H1 (cell line): ENCODE measurements at regions not wholly inside any gene's neighbourhood (a gene's known extent, or its start where the extent isn't known, plus 50 kb on each side); places are given as distances from the start of the nearest gene placed in this dataset.

Experiments
- CTCF ChIA-PET: fragments of 300-600 bp; sonication (Branson Sonifier 250); formaldehyde crosslinking; loops from one replicate; lab custom pipeline; 2021; ENCODE audit not compliant: partially characterized antibody; lab: Charles Lee
- POLR2A ChIA-PET: fragments of 300-600 bp; sonication (Branson Sonifier 250); formaldehyde crosslinking; loops from one replicate; lab custom pipeline; 2021; ENCODE audit warnings: inconsistent platforms; ENCODE audit not compliant: partially characterized antibody; lab: Charles Lee
- DNase-seq, 2 experiments: peaks; one replicate each; pipeline versions ENCODE4 v3.0.0 to v3.0.0-alpha.2; 2010 to 2022; ENCODE audit warnings: low spot score in 2 of 2, low read depth in 1 of 2, mixed read lengths in 1 of 2
- FAIRE-seq: peaks from 2 replicates; lab custom pipeline; 2011; peaks lifted over from hg19 to GRCh38; lab: Jason Lieb, UNC
- H2AFZ ChIP-seq: 2 replicates; pipeline ENCODE4 v1.8.1; 2012; ENCODE audit warnings: low read length, inconsistent platforms
- H2AK5ac ChIP-seq: 2 replicates; pipeline ENCODE4 v1.6.1; 2013; ENCODE audit warnings: low read depth, low read length
- H2BK120ac ChIP-seq: replicated peaks from 2 replicates; pipeline ENCODE3; 2013; ENCODE audit warnings: low read depth, low read length, inconsistent platforms
- H2BK12ac ChIP-seq: 2 replicates; pipeline ENCODE4 v1.6.1; 2013; ENCODE audit warnings: low read depth, low read length
- H2BK15ac ChIP-seq: 2 replicates; pipeline ENCODE4 v1.6.1; 2013; ENCODE audit warnings: low read length
- H2BK20ac ChIP-seq: 2 replicates; pipeline ENCODE4 v1.6.1; 2013; ENCODE audit warnings: low read length
- H2BK5ac ChIP-seq: 2 replicates; pipeline ENCODE4 v1.6.1; 2013; ENCODE audit warnings: low read depth, low read length
- H3K14ac ChIP-seq: 2 replicates; pipeline ENCODE4 v1.6.1; 2013; ENCODE audit warnings: inconsistent platforms; ENCODE audit not compliant: insufficient read length
- H3K18ac ChIP-seq: 2 replicates; pipeline ENCODE4 v1.6.1; 2013; ENCODE audit warnings: low read length; ENCODE audit errors: extremely low read depth
- H3K23ac ChIP-seq: 2 replicates; pipeline ENCODE4 v1.6.1; 2013; ENCODE audit warnings: inconsistent platforms; ENCODE audit not compliant: insufficient read length
- H3K23me2 ChIP-seq: 2 replicates; pipeline ENCODE4 v1.6.1; 2013; ENCODE audit warnings: low read depth, low read length
- H3K27ac ChIP-seq: 2 replicates; pipeline ENCODE4 v1.6.1; 2011; ENCODE audit warnings: low read depth, low read length, inconsistent platforms
- H3K27me3 ChIP-seq, 4 experiments: replicated peaks in 1 of 4; 1 replicate in 1 of 4; 2 replicates in 3 of 4; pipeline versions ENCODE4 v1.6.1 to v1.8.1; 2011 to 2013; ENCODE audit warnings: low read length in 3 of 4, mild to moderate bottlenecking in 3 of 4, inconsistent platforms in 2 of 4, mixed read lengths in 2 of 4, moderate library complexity in 1 of 4; ENCODE audit not compliant: control insufficient read depth in 3 of 4, insufficient read depth in 3 of 4; ENCODE audit errors: extremely low read depth in 1 of 4
- H3K36me3 ChIP-seq, 4 experiments: 2 replicates each; pipeline versions ENCODE4 v1.6.1 to v1.8.1; 2011 to 2013; ENCODE audit warnings: mild to moderate bottlenecking in 4 of 4, low read length in 3 of 4, moderate library complexity in 2 of 4, control low read depth in 1 of 4, inconsistent platforms in 1 of 4; ENCODE audit not compliant: insufficient read depth in 4 of 4, control insufficient read depth in 2 of 4
- H3K4ac ChIP-seq: replicated peaks from 2 replicates; pipeline ENCODE3; 2013; ENCODE audit warnings: low read length, low read depth, mixed read lengths, inconsistent platforms; ENCODE audit not compliant: insufficient read length
- H3K4me1 ChIP-seq, 4 experiments: replicated peaks in 1 of 4; 1 replicate in 1 of 4; 2 replicates in 3 of 4; pipeline versions ENCODE4 v1.6.1 to v1.8.1; 2011 to 2013; ENCODE audit warnings: low read length in 3 of 4, inconsistent platforms in 2 of 4, mixed read lengths in 1 of 4; ENCODE audit not compliant: insufficient read depth in 4 of 4, control insufficient read depth in 3 of 4
- H3K4me2 ChIP-seq, 2 experiments: 2 replicates each; pipeline versions ENCODE4 v1.6.1 to v1.8.1; 2011 to 2013; ENCODE audit warnings: low read depth in 2 of 2, low read length in 2 of 2, control low read depth in 1 of 2, inconsistent platforms in 1 of 2, mild to moderate bottlenecking in 1 of 2; ENCODE audit not compliant: insufficient read depth in 1 of 2
- H3K4me3 ChIP-seq, 4 experiments: fragments of 200-600, 300-600 bp in 1 of 4; sonication (generic), shearing (Covaris generic), sonication (Bioruptor Twin) in 1 of 4; 2 replicates each; pipeline versions ENCODE4 v1.5.1 to v1.8.1; 2011 to 2016; ENCODE audit warnings: low read length in 4 of 4, low read depth in 3 of 4, control low read depth in 2 of 4, inconsistent platforms in 2 of 4, mild to moderate bottlenecking in 2 of 4, mixed read lengths in 1 of 4, moderate library complexity in 1 of 4; ENCODE audit not compliant: insufficient read depth in 2 of 4; ENCODE audit errors: extremely low read depth in 1 of 4
- H3K56ac ChIP-seq: replicated peaks from 2 replicates; pipeline ENCODE3; 2013; ENCODE audit warnings: low read depth, mild to moderate bottlenecking, mixed read lengths, low read length, inconsistent platforms; ENCODE audit not compliant: insufficient read length
- H3K79me1 ChIP-seq: 2 replicates; pipeline ENCODE4 v1.6.1; 2013; ENCODE audit warnings: low read depth, low read length, control low read depth
- H3K79me2 ChIP-seq, 2 experiments: 2 replicates each; pipeline versions ENCODE4 v1.6.1 to v1.8.1; 2012 to 2013; ENCODE audit warnings: low read length in 2 of 2, mild to moderate bottlenecking in 2 of 2, inconsistent platforms in 1 of 2; ENCODE audit not compliant: insufficient read depth in 2 of 2, control insufficient read depth in 1 of 2
- H3K9ac ChIP-seq, 4 experiments: replicated peaks in 1 of 4; 1 replicate in 1 of 4; 2 replicates in 3 of 4; pipeline versions ENCODE4 v1.6.1 to v1.8.1; 2011 to 2013; ENCODE audit warnings: low read depth in 3 of 4, low read length in 3 of 4, control low read depth in 2 of 4, mild to moderate bottlenecking in 2 of 4, moderate library complexity in 2 of 4, inconsistent platforms in 1 of 4; ENCODE audit errors: extremely low read depth in 1 of 4
- H3K9me3 ChIP-seq, 2 experiments: 2 replicates each; pipeline versions ENCODE4 v1.6.1 to v1.8.1; 2012 to 2013; ENCODE audit warnings: mild to moderate bottlenecking in 2 of 2, moderate library complexity in 2 of 2, control low read depth in 1 of 2, inconsistent platforms in 1 of 2, low read depth in 1 of 2, low read length in 1 of 2, mixed read lengths in 1 of 2; ENCODE audit not compliant: insufficient read depth in 2 of 2
- H4K20me1 ChIP-seq, 2 experiments: replicated peaks in 1 of 2; 2 replicates each; pipeline versions ENCODE3 to v1.8.1; 2011 to 2013; ENCODE audit warnings: inconsistent platforms in 2 of 2, low read length in 2 of 2, mild to moderate bottlenecking in 1 of 2; ENCODE audit not compliant: insufficient read depth in 2 of 2, control insufficient read depth in 1 of 2
- H4K5ac ChIP-seq: 2 replicates; pipeline ENCODE4 v1.6.1; 2013; ENCODE audit warnings: low read length, low read depth, mixed read lengths, inconsistent platforms; ENCODE audit not compliant: insufficient read length
- H4K8ac ChIP-seq: 2 replicates; pipeline ENCODE4 v1.8.0; 2013; ENCODE audit warnings: mild to moderate bottlenecking, moderate library complexity, low read length, inconsistent platforms; ENCODE audit not compliant: insufficient read depth; ENCODE audit errors: extremely low read depth
- H4K91ac ChIP-seq: replicated peaks from 2 replicates; pipeline ENCODE3; 2013; ENCODE audit warnings: low read length, mixed read lengths, inconsistent platforms; ENCODE audit not compliant: insufficient read length
- CHD2 ChIP-seq: IDR thresholded peaks from 2 replicates; pipeline ENCODE4 v1.6.1; 2012; ENCODE audit warnings: low read length, improper control_type of control experiment
- EGR1 ChIP-seq: IDR thresholded peaks from 2 replicates; pipeline ENCODE4 v1.6.1; 2011; ENCODE audit warnings: low read depth, low read length, borderline replicate concordance
- FOSL1 ChIP-seq: IDR thresholded peaks from 2 replicates; pipeline ENCODE4 v1.6.1; 2011; ENCODE audit warnings: mild to moderate bottlenecking, low read depth, low read length, moderate library complexity; ENCODE audit not compliant: insufficient read depth
- HDAC2 ChIP-seq, 2 experiments: fragments of 300-600 bp in 1 of 2; sonication (generic) in 1 of 2; IDR thresholded peaks; 2 replicates each; pipeline ENCODE4 v1.6.1; 2011 to 2012; ENCODE audit warnings: low read depth in 2 of 2, low read length in 2 of 2, mild to moderate bottlenecking in 2 of 2, moderate library complexity in 2 of 2, borderline replicate concordance in 1 of 2, inconsistent platforms in 1 of 2
- NANOG ChIP-seq: IDR thresholded peaks from 2 replicates; pipeline ENCODE4 v1.6.1; 2011; ENCODE audit warnings: low read length, low read depth, mild to moderate bottlenecking, inconsistent platforms; ENCODE audit not compliant: insufficient read depth, poor library complexity, severe bottlenecking
- SIRT6 ChIP-seq: IDR thresholded peaks from one replicate; pipeline ENCODE4 v1.7.1; 2012; ENCODE audit warnings: low read length, inconsistent platforms
- YY1 ChIP-seq: IDR thresholded peaks from 2 replicates; pipeline ENCODE4 v1.6.1; 2011; ENCODE audit warnings: low read depth, mild to moderate bottlenecking, low read length
- WGBS, 2 experiments: shearing (Covaris generic) in 1 of 2; methylation state at CpG; one replicate each; pipeline versions ENCODE4 v1.1.6 to v1.1.7; 2013 to 2015; ENCODE audit warnings: low lambda C conversion rate in 2 of 2, mixed read lengths in 2 of 2, inconsistent platforms in 1 of 2, low coverage in 1 of 2, missing lambda C conversion rate in 1 of 2; ENCODE audit not compliant: insufficient replicate concordance in 2 of 2, insufficient coverage in 1 of 2, insufficient read length in 1 of 2; ENCODE audit errors: extremely low coverage in 1 of 2, missing lambda C conversion rate in 1 of 2; 5-methylcytosine and 5-hydroxymethylcytosine counted together

DNA sequence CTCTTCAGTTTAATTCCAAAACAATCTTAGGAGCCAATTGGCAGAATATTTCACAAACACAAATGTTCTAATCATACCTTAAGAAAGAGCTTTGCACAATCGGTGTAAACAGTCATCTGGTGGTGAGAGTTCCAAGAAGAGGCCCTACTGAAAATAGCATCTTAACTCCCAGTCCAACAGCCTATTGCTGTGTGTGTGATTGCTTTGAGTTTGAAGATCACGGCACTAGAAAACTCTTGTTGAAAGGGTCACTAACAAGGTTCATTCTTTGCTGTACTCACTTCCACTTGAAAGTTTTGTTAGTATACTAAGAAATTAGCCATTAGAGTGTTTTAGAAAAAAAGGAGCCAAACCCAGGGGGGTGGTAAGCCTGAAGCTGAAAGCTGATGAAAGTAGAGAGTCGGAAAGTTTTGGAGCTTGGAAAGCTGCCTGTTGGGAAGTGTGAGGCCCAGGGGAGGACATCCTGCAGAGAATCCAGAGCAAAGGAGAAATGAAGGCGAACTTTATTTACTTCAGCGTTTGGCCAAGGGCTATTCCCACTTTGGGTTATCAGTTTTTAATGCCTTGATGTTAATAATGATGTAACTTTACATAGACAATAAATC is 180.3 kb upstream of the GHR start:
- Histone ChIP-seq H3K23ac (no peak overlapping the region), H2BK120ac (no peak overlapping the region), H3K56ac (no peak overlapping the region), H3K4me1 (no peaks in the 10 kb centered on the region), H2AK5ac (no peak overlapping the region), H3K4me2 (no peak overlapping the region), H3K79me2 (no peaks in the 10 kb centered on the region), H3K36me3 (no peaks in the 10 kb centered on the region), H3K9ac (no peak overlapping the region), H2BK5ac (no peak overlapping the region), H2AFZ (no peak overlapping the region), H3K9me3 (no peaks in the 10 kb centered on the region; a peak in 1 of 4 replicates), H4K20me1 (no peaks in the 10 kb centered on the region), H3K27ac (no peak overlapping the region), H4K8ac (no peak overlapping the region), H3K27me3 (no peaks in the 10 kb centered on the region), H2BK15ac (no peak overlapping the region), H4K91ac (no peak overlapping the region), H3K4me3 (no peak overlapping the region), H2BK12ac (no peak overlapping the region), H3K14ac (no peak overlapping the region), H2BK20ac (no peak overlapping the region), H3K79me1 (no peaks in the 10 kb centered on the region), H3K18ac (no peak overlapping the region), H4K5ac (no peak overlapping the region), H3K4ac (no peak overlapping the region), H3K23me2 (no peaks in the 10 kb centered on the region)
- DNase-seq (no peak), FAIRE-seq (no peak)
- 79% methylated on average over 5 of the region's 5 CpGs; no CpG with 5 or more reads in 1 of the 2 experiments for WGBS, 2 experiments
- ChIA-PET CTCF (no interaction called here), POLR2A (no interaction called here)
- TF ChIP-seq FOSL1 = no peak
- TF ChIP-seq EGR1 = no peak
- no peak for TF ChIP-seq SIRT6
- TF ChIP-seq HDAC2 (IDR thresholded peaks at IDR 0.05; ENCODE audit: borderline replicate concordance in 1 of 2, low read depth in 2 of 2, low read length in 2 of 2) = no peak
- no peak for TF ChIP-seq YY1
- TF ChIP-seq NANOG = no peak
- TF ChIP-seq CHD2 = no peak
